SW 1271 (cell line): ENCODE measurements at regions not wholly inside any gene's neighbourhood (a gene's known extent, or its start where the extent isn't known, plus 50 kb on each side); places are given as distances from the start of the nearest gene placed in this dataset.
"Not testable (repeated sequence)": the region's sequence is repeated elsewhere in the genome, so short reads cannot be mapped to it uniquely, and the experiment has no call there.

Source experiments
- DNase-seq, 2 experiments: peaks; one replicate each; lab custom pipeline; 2025; lab: John Stamatoyannopoulos, UW

DNA sequence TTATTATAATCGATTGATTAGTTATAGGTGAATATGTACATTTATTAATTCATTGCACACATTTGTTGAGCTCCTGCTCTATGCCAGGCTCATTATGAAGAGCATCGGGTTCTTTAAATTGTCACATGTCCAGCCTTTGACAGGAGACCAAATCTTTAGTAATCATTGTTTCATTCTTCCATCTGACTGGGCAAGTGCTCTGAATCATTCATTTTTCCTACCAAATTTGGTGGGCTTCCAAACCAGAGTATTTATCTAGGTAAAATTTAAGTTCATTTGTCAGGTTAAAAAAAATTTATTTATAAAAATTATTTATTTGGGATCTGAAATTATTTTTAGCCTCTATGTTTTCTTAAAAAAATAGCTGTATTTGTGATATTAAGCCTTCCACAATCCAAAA, 404.9 kb upstream of the MMS22L start:
- DNase-seq, result no peak

GRCh38 chr6:97689078-97689754, 406.2 kb upstream of the MMS22L start:
- DNase-seq, result no peak

- no peak for DNase-seq
Observed at GRCh38 chr6:97697456-97697855, 414.4 kb upstream of the MMS22L start.

DNA sequence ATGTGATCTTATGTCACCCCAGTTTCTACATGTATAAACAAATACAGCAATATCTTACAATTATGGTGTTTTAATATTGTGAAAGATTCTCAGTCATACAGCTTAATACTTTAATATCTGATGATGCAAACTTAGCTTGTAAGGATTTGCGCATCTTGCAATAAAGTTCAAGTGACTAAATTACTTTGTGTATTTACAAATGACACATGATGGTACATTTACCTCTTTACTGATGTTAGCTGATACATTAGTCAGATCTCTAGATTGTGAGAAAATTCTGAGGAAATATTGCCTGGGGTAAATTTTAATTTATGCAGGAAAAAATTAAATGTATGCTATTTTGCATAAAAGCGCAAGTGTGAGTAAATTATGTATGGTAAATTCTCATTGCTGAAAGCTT, 418.8 kb upstream of the MMS22L start:
- DNase-seq, result no peak

GRCh38 chr6:97702248-97702647, 419.2 kb upstream of the MMS22L start:
- no peak for DNase-seq

DNA sequence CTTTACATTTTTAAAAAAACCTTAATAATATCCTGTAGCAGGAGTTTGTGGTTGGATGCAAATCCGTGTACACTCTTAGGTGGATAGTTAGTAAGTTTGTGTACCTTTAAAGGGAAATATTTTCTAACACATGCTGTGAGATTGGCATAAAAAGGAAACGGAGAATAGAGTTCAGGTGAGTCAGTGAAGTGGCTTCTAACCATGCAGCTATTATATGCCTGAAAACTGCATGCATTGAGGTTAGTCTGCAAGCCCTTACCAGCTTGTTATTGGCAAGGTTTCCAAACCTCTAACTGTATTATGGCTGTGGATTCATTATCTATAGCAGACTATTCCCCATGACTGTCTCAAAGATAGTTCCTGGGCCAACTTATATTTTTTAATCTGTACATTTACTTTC, 420.6 kb upstream of the MMS22L start:
- no peak for DNase-seq

DNA sequence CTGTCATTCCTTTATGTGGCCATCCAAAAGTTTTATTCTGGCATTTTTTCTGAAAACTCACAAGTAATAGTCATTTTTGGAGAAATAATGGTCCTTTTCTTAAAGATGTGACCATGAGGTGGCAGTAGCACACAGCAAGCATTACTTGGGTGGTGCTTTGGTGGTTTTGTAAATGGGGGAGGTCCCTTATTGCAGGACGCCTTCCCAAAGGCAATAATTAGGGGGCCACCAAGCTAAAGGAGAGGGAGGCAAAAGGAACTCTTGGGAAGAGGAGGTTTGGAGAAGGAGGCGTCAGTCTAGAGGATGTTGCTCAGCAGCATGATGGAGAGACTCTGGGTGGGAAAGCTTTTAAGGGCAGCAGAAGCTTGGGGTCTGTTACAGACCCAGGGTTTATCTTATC, 422.6 kb upstream of the MMS22L start:
- no peak for DNase-seq

DNA sequence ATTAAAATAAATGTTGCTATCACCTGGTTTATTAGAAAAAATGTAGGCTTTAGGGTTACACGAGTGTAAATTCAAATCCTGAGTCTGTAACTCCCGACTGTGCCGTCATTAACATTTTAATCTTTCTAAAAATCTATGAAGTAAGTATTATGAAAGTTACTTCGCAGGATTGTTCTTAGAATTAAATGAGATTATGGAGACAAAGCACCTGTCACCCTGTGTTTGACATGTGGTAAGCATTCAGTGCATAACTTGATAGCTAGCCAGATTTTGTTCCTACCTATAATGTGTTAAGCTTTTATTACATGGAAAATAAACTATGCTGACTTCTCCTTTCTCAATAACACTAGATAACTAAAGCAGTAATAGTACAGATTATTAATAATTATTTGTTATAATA, 429.7 kb upstream of the MMS22L start:
- DNase-seq, result no peak

DNA sequence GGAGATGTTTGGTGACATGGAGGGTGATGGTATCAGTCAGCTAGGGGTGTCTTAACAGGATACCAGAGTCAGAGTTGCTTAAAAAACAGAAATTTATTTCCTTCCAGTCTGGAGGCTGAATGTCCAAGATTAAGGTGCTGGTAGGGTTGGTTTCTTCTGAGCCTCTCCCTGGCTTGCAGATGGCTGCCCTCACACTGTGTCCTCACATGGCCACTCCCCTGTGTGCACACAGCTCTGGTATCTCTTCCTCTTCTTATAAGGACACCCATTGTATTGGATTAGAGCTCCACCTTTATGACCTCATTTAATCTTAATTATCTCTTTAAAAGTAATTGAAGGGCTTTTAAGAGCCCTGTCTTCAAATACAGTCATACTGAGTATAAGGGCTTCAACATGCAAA, 431.8 kb upstream of the MMS22L start:
- DNase-seq, result no peak

DNA sequence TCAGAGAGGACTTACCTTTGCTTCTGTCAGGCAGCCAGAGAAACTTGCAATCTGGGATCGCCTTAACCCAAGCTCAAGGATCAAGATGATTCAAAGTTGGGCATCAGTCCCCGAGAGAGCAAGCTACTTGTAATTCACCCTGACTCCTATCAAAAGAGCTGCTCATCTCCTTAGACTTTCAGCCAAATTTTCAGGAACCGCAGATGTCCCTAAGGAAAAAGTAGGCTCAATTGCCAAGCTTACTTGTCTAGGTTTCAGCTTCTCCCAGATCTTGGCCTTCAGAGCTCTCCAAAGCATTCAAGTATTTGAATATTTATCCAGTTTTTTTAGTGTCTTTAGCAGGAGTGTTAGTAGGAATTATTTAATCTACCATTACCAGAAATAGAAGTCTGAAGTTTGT, 434.1 kb upstream of the MMS22L start:
- DNase-seq, result no peak

GRCh38 chr6:97726378-97726777, 443.4 kb upstream of the MMS22L start:
- peak in 1 of 2 experiments; percentile 2 for DNase-seq

GRCh38 chr6:97732045-97732444, 449.0 kb upstream of the MMS22L start:
- DNase-seq, result no peak

- DNase-seq, result no peak
Observed at GRCh38 chr6:97757575-97757974, 474.6 kb upstream of the MMS22L start.

DNA sequence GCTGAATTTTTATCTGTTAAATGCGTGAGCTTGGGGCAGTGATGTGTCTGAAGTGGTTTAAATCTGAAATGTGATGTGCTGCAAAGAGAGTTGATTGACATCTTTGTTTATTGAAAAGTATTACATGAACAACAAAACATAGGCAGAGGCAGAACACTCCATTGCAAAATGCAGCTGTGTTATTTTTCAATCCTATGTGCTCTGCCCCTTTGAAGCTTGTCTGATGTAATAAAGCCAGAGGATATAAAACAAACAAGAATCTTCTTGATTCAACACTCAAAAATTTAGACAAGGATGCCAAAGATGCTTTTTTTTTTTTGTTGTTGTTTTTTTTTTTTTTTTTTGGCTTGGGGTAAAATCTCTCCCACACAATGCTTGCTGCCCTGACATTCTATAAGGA, 482.4 kb upstream of the MMS22L start:
- peak in 1 of 2 experiments; percentile 23 for DNase-seq

GRCh38 chr6:97771372-97771771, 488.4 kb upstream of the MMS22L start:
- DNase-seq, result no peak

GRCh38 chr6:97775012-97775411, 492.0 kb upstream of the MMS22L start:
- DNase-seq, result no peak

GRCh38 chr6:97778290-97779038, 495.4 kb upstream of the MMS22L start:
- no peak for DNase-seq

DNA sequence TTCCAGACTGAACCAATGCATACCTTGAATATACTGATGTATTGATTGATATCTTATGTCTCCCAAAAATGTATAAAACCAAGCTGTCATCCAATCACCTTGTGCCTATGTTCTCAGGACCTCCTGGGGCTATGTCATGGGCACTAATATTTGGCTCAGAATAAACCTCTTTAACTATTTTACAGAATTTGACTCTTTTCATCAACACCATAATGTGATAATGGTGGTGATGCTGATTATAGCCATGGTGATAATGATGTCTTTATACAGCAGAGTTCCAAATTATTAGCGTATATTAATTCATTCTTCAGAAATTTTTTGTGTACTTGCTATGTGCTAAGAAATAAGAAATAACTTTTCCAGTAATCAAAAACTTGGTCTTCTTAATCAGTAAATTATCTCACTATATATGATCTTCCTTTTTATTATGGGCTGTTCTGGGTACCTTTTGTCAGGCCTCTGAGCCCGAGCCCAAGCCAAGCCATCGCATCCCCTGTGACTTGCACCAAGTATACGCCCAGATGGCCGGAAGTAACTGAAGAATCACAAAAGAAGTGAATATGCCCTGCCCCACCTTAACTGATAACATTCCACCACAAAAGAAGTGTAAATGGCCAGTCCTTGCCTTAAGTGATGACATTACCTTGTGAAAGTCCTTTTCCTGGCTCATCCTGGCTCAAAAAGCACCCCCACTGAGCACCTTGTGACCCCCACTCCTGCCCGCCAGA, 496.2 kb upstream of the MMS22L start:
- DNase-seq, result not testable (repeated sequence)

- DNase-seq, result no peak
Observed at GRCh38 chr6:97790926-97791590, 508.0 kb upstream of the MMS22L start.

DNA sequence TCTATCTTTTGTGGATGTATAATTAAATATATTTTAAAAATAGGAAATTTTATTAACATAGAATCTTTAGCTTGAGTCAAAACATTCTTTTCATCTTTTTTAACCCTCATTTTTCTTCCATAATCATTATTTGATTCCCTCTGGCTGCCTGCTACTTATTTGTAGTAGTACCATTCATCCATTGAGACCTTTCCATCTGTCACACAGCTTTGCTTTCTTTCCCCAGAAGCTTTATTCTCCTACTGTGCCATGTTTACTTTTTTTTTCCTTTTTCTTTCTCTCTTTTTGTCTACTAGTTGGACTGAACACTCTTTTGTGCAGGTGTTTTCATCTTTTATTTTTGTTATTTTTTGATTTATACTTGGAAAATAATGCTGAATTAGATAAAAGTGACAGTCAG, 522.6 kb upstream of the MMS22L start:
- no peak for DNase-seq

GRCh38 chr6:97812940-97813339, 529.9 kb upstream of the MMS22L start:
- DNase-seq, result no peak

DNA sequence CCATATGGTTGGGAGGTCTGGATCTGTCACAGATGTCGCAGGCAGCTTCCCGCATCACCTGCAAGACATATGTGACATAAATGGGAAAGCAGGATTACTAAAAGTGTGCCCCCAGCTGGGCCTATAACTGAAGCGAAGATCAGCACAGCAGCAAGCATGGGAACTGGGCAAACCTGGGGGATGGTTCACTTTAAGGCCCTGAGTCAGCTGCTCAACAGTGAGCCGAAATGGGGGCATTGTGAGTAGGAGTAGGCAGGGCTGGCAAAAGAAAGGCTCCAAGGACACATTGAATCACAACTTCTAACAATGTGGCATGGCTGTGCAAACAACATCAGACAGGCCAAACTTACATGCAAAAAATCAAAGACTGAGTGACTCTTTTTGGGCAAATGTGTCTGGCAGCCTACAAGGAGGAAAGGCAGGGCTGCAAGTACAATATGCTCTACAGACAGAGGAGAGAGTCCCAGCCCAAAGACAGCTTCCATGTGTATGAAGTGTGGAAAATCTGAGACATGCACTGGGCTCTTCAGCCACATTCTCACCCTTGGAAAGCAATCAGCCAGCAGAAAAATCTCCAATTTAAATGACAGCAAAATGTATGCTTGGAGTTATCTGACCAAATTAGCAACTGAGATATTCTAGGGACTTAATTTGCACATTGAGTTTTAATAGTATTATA, 531.0 kb upstream of the MMS22L start:
- DNase-seq, result no peak
